Stimulated activated CD4-positive, alpha-beta T cell treated with anti-CD3 and anti-CD28 coated beads, Interleukin-1b, Interleukin-23, amount 100 ng/mL, for 4 hours (primary cell): ENCODE measurements at regions not wholly inside any gene's neighbourhood (a gene's known extent, or its start where the extent isn't known, plus 50 kb on each side); places are given as distances from the start of the nearest gene placed in this dataset.
"Not testable (repeated sequence)": the region's sequence is repeated elsewhere in the genome, so short reads cannot be mapped to it uniquely, and the experiment has no call there.

Experiments used
- DNase-seq, 2 donors: peaks; one replicate each; pipeline ENCODE4 v3.0.0-alpha.2; 2020; ENCODE audit warnings: low read depth in 2 of 2

DNA sequence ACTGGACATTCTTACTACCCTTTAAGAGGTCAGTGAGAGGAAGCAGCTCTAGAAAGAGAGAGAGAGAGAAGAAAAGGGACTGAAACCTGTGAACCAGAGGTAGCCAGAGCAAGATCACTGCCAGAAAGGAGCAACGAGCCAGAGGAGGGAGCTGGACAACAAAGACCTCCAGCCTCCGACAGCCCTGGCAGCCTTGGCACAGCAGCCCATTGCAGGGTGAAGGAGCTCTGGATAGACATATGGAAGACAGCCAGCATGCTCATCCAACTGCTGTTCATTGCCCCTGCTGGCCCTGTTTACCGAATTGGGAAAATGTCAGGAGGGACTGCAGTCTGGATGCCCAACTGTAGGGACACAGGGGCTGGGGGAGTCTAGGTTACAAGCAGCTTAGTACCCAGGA lies 228.4 kb upstream of the SLC35G4 start:
- DNase-seq, result no peak

DNA sequence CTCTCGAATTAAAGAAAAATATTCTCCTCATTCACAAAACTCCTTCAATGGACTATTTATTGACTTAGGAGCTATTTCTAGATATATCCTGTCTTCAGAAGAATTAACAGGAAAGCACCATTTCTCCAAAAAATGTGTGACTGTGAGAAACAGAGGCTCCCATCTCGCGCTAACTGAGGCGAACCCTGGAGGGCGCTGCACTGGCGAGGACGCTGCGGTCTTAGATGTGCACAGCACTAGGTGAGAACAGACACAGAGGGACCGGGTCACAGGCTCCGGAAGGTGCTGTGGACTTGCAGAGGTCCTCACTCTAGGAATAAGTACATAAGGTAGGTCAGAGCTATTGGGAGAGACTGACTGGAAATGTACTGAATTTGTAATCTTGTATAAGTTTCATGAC lies 229.7 kb upstream of the SLC35G4 start:
- DNase-seq, result no peak

DNA sequence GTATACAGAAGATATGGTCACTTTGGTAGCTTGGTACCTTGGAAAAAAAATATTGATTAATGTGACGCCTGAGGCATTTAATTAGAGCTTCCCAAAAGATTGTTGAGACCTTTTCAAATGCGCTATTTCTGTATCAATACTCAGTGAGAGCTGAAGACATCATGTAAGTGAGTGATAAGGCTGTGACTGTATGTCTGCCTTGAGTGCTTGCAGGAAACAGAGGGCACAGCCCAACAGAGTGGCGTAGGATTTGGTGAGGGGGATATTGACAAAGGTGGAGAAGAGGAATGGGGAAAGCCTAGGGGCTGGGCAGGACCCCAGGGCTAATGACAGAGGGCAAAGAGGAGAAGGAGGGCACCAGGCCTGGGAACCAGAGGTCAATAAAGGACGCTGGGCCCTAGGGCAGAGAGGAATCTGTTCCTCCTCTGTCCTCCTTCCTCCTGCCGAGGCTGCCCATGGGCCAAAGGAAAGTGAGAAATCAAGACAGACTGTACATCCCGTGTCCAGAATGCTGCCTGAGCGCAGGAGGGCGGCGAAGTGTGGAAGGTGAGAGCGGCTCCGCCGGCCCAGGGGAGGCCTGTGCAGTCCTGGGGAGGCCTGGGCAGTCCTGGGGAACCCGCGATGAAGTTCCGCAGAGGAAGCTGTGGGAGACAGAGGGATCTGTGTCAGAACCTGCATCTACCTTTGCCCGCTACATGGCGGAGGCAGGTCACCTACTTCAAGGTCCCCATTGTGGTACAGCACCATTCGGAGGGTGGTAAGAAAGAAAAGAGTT lies 228.6 kb upstream of the PIEZO2 start:
- no peak for DNase-seq

DNA sequence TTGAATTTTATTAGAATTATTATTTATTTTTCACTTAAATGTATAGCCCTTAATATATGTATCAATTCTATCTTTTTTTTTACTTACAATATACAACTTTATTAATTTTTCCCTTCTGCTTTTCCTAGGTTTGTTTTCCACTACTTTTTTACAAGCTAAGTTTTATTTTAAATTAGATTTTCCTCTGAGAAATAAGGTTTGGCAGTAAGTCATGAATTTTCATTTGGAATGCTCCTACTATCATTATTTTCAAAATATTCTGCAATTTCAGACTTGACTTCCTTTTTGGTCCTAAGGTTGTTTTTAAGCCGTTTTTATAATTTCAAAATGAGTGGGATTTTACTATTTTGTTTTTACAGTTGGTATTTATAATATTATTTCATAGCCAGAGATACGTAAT lies 222.8 kb upstream of the PIEZO2 start:
- DNase-seq, result no peak

DNA sequence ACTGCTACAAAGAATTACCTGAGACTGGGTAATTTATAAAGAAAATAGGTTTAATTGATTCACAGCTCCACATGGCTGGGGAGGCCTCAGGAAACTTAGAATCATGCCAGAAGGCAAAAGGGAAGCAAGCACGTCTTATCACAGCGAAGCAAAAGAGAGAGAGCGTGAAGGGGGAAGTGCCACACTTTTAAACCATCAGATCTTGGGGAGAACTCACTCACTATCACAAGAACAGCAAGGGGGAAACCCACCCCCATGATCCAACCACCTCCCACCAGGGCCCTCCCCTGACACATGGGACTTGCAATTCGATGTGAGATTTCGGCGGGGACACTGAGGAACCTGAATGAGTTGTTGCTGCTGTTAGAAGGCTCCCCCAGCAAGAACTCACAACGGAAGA lies 220.2 kb upstream of the PIEZO2 start:
- no peak for DNase-seq

DNA sequence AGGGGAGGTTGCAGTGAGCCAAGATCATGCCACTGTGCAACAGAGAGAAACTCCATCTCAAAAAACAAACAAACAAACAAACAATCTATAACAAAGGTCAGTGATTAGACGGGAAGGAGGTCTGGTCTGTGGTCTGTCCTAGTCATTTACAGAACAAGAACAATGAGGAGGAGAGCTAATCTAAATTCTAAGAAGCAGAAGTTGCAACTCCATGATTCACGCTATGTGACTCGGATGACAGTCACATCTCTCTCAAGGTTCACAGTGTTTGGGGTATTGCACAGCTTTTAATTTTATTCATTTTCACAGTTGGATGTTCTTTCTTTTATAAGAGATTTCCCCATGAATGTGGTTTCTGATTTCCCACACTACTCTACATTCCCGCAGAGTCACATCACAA lies 218.7 kb upstream of the PIEZO2 start:
- no peak for DNase-seq

DNA sequence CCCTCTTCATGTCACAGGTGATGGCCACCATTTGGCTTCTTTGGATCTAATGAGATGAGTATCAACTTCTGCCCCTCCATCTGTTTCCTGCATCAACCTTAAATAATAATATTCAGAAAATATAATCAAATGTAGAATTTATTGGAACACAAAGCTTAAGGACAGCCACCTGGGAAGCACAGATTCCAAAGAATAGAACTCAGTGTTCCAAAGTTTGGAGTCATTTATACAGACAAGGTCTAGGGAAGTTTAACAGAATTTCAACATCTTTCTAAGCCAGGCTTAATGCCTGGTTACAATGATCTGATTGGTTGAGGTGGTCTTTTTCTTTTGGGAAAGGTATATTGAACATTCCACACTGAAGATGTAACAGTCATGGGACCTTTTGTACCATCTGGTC lies 218.0 kb upstream of the PIEZO2 start:
- no peak for DNase-seq

DNA sequence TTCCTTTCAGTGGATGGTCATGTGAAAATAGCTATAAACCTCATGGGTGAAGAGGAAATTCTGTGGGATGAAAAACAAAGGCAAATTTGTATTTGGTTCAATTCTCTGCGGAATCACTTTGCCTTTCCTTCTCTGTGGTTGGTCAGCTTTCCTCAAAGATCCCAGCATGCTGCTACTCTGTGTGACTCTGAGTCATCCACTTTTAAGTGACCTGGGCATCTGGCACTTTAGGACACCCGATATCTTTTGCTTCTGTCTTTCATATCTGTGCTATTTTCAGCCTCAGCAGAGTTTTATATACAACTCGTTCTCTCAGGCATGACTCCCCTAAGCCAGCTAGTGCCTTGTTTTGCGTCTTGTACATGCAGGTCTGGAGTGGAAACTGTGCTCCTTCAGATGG lies 217.0 kb upstream of the PIEZO2 start:
- no peak for DNase-seq

DNA sequence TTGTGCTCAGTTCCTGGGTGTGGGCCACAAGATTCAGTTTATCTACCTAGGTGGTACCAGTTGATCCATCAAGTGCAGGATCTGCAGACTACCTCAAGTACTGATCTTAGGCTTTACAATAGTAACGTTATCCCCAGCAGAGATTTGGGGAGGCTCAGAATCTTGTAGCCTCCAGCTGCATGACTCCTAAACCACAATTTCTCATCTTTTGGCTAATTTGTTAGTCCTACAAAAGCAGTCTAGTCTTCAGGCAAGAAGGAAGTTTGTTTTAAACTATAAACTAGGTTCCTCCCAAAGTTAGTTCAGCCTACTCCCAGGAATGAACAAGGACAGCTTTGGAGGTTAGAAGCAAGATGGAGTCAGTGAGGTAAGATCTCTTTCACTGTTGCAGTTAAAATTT lies 213.5 kb upstream of the PIEZO2 start:
- DNase-seq, result no peak

DNA sequence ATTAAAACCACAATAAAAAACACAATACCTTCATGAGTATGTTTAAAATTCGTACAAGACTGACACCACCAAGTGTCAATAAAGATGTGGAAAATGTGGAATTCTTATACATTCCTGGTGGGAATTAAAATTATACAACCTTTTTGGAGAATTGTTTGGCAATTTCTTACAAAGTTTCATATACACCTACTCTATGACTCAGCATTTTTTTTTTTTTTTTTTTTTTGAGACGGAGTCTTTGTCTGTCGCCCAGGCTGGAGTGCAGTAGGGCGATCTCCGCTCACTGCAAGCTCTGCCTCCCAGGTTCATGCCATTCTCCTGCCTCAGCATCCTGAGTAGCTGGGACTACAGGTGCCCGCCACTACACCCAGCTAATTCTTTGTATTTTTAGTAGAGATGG lies 212.5 kb upstream of the PIEZO2 start:
- not testable (repeated sequence) for DNase-seq

DNA sequence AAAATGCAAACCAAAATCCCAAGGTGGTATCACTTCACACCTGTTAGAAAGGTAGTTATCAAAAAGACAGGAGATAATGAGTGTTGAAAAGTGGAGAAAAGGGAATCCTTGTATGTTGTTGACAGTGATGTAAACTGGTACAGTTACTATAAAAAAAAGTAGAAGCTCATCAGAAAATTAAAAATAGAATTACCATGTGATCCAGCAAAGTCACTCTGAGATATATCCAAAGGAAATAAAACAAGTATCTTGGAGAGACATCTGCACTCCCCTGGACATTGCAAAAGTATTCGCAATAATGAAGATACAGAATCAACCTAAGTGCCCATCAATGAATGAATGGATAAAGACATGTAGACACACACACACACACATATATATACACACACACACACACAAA lies 208.3 kb upstream of the PIEZO2 start:
- DNase-seq, result no peak

DNA sequence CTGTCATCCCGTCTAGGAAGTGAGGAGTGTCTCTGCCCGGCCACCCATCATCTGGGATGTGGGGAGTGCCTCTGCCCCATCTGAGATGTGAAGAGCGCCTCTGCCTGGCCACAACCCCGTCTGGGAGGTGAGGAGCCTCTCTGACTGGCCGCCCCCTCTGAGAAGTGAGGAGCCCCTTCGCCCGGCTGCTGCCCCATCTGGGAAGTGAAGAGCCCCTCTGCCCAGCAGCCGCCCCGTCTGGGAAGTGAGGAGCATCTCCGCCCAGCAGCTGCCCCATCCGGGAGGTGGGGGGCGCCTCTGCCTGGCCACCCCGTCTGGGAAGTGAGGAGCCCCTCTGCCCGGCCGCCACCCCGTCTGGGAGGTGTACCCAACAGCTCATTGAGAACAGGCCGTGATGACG lies 195.2 kb upstream of the PIEZO2 start:
- DNase-seq, result not testable (repeated sequence)

DNA sequence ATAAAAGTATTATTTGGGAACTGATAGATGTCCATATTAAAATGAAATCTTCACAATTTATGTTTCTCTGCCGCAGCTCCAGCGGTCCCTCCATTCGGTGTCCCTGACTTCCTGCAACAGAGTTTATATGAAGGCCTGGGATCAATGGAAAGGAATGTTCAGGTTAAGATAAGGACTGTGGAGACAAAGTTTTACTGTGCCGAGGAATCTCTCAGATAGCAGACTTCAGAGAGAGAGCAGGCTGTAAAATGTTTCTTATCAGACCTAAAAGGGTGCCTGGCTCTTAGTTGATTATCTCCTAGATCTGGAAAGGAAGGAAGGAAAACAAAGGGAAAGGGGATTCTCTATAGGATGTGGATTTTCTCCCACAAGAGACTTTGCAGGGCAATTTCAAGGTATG lies 193.7 kb upstream of the PIEZO2 start:
- DNase-seq, result no peak

DNA sequence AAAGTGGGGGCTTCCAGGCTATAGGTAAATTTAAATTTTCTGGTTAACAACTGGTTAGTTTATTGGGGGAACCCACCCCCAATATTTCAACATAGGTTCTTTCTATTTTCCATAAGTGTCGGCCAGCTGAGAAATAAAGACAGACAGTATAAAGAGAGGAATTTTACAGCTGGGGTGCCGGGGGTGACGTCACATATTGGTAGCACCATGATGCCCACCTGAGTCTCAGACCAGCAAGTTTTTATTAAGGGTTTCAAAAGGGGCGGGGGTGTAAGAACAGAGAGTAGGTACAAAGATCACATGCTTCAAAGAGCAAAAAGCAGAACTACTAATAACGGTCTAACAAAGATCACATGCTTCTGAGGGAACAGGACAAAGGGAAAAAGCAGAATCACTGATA lies 192.7 kb upstream of the PIEZO2 start:
- not testable (repeated sequence) for DNase-seq

DNA sequence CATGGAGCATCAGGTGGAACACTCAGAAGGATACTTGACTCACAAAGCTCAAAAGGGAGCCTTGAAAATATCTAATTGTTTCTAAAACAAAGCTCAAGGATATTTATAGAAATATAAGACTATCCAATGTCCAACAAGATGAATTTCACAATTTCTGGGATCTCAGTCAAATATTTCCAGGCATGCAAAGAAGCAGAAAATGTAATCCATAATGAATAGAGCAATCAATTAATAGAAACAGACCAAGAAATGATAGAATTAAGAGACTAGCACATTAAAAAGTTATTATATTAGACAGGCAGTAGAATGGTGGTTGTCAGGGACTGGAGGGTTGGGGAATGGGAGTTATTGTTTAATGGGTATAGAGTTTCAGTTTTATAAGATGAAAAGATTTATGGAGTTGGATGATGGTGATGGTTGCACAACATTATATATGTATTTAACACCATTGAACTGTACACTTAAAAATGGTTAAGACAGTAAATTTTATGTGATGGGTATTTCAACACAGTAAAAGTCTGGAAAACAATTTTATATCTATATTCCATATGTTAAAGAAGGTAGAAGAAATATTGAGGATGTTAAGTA lies 189.9 kb upstream of the PIEZO2 start:
- no peak for DNase-seq

DNA sequence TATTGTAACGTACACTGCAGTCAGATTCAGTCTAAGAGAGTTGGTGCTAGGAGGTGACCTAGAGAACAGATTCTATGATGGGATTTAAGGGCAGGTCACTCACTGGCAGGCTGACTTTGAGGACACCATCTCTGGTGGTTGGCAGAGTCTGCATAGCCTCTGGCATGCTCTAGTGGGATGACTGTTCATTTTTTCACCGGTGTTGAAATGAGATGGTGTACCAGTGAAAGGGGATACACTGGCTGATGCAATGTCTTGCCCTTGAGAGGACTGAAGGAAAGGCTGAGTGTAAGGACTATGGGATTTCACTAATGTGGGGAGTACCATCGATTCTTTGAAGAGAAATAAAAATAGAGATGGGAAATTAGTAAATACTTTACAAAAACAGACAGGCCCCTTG lies 186.9 kb upstream of the PIEZO2 start:
- DNase-seq, result no peak

DNA sequence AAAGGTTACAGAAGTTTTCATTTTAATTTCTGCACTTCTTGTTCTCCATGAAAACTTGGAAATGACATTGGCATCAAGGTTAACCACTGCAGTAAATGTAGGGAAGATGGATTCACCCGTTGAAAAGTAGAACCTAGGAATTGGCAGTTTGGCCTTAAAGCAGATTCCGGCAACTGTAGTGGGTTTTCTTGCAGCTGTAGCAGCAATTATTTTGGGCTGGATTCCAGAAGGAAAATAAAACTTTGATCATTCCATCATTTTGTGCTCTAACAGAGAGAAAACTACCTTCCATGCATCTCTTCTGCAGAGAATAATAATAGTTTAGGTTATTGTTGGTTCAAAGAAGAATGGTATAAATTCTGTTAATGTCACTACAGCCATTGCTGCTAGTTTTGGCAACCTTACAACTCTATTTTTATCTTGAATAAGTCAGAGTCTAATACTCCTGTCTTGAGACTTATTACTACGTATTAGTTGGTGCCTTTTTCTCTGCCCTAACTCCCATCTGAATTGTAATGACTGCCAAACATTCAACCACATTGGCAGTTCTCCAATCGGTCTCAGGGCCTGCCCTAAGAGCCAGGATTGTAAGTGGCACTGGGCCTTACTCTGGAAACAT lies 178.1 kb upstream of the PIEZO2 start:
- DNase-seq, result no peak

DNA sequence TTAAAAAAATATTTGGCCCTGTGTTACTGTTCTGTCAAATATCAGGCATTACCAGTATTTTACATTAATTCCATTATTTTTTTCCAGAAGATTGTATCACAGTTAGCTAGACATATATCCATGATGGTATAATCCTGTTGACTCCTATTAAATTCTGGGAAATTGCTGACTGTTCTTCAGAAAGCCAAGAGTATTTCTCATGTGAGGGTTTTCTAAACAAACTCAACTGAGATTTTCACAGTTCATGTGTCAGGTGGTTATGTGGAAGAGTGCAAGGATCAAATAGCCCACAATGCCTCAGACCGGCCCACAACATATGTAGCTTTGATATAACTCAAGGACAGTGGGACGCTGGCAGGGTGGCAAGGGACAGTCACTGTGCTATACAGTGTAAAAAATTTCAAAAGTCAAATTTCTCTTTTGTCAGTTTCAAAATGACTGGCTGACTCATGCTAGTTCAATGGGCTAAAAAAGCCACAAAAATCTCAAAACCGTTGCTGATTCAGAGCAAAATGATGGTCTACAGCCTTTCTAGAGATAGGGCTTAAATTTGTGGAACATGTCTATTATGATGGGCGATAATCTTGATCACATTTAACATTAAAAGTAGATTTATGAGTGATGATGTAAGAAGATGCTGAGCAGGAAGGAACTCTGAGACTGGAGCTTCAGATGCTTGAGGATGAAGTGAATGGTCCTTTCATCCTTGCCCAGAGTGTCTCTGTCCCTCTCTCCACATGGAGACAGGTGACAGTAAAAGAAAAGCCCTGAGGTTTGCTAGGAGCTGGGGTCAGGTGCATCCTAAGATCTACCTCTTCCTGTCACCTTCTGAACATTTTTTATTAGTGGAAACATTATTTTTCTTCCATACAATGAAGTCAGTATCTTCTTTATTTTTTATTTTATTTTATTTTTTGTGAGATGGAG lies 175.8 kb upstream of the PIEZO2 start:
- no peak for DNase-seq

DNA sequence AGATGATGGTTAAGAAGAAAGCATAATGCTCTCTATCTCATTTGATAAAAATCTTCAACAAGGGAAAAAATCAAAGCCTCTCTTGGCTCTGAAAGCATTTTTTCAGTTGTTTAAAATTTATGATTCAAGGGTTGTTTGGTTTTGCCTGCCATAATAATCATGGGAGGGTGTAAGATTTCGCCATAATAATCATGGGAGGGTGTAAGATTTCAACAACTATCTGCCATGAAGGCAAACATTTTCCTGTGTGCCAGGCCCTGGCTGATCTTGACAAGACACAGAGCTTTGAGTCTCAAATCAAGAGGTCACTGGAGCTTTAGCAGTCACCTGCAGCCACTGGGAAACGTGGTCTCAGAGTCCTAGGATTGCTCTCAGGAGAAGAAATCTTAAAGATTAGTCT lies 175.1 kb upstream of the PIEZO2 start:
- no peak for DNase-seq

DNA sequence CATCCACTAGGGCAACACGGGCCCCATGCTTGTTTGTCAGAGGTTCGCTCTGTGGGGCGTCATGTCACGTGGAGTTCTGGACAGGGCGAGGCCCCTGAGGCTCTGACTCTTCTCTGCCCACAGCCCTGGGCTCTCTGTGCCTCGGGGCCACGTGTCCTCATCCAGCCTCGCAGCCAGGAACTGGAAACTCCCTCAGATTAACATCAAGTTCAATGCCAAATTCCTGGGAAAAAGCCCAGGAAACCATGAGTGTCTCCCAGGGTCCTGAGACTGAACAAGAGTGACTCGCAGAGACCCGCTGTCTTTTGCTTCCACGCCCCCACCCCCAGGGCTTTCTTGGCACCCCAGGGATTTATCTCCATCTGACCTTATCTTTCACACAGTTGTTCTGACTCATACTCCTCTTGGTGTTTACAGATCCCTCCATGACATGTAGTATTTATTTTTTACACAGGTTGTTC lies 174.0 kb upstream of the PIEZO2 start:
- DNase-seq, result no peak

DNA sequence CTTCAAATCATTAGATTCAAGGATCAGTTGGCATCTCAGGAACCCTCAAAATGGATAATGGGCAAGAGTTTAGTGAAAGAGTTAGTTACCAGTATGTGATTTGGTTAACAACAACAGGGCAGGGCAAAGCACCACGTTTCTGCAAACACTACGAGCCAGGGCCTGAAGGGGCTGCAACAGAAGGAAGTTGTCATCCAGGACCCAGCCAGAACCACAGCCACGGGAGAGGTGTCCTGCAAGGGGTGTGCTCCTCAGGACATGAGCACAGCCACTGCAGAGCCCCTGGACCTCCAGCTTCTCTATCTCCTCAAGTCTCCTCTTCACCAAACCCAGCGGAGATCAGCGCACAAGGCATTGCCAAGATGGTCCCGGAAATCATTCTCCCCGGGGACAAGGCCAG lies 173.3 kb upstream of the PIEZO2 start:
- no peak for DNase-seq

DNA sequence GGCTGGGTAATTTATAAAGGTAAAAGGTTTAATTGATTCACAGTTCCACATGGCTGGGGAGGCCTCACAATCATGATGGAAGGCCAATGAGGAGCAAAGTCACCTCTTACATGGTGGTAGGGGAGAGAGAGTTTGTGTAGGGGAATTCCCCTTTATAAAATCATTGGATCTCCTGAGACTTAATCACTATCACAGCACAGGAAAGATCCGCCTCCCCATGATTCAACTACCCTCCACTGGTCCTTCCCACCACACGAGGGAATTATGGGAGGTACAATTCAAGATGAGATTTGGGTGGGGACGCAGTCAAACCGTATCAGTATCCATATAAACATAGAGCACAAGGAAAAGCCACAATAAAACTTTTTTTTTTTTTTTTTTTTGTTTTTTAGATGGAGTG lies 172.6 kb upstream of the PIEZO2 start:
- no peak for DNase-seq
